ENCODE measurements at regions not wholly inside any gene's neighbourhood (a gene's known extent, or its start where the extent isn't known, plus 50 kb on each side); places are given as distances from the start of the nearest gene placed in this dataset.

GRCh38 chr3:180253283-180253682 lies 216.5 kb upstream of the PEX5L start:
- Histone ChIP-seq H2BK120ac (ENCODE audit: low read depth, low read length) (no peak overlapping the region), H2BK5ac (ENCODE audit: low read depth, low read length, poor library complexity, severe bottlenecking) (no peak overlapping the region), H3K9ac (ENCODE audit: low read length) (no peak overlapping the region), H4K8ac (ENCODE audit: low read length) (no peak overlapping the region), H3K23ac (ENCODE audit: low read length in 2 of 2) (no peak overlapping the region), H4K91ac (ENCODE audit: low read length) (no peak overlapping the region), H3K36me3 (ENCODE audit: control insufficient read depth in 1 of 2, insufficient read depth in 2 of 2, low read depth in 1 of 2, low read length in 2 of 2) (no peaks in the 10 kb centered on the region), H2BK15ac (ENCODE audit: low read depth, poor library complexity, severe bottlenecking) (no peak overlapping the region), H3K27ac (ENCODE audit: low read length, poor library complexity, severe bottlenecking) (no peak overlapping the region), H3K4me3 (ENCODE audit: insufficient read depth in 1 of 2, low read depth in 1 of 2, low read length in 2 of 2) (no peak overlapping the region), H2BK12ac (ENCODE audit: low read length in 2 of 2) (no peak overlapping the region), H3K4ac (ENCODE audit: low read depth in 1 of 2, low read length in 2 of 2) (no peak overlapping the region), H2AFZ (ENCODE audit: low read depth, low read length) (no peak overlapping the region), H3K79me1 (replicated peaks; ENCODE audit: low read length, poor library complexity, severe bottlenecking) (no peaks in the 10 kb centered on the region), H2AK5ac (ENCODE audit: low read length, severe bottlenecking) (no peak overlapping the region), H3K9me3 (ENCODE audit: control insufficient read depth, low read length) (peaks cover 7% of the 10 kb centered on the region), H3K4me1 (ENCODE audit: control insufficient read depth, insufficient read depth, low read depth, low read length) (no peaks in the 10 kb centered on the region), H3K14ac (ENCODE audit: low read length in 2 of 2) (no peak overlapping the region), H3K27me3 (ENCODE audit: control insufficient read depth in 1 of 2, insufficient read depth in 1 of 2, low read length in 2 of 2) (no peaks in the 10 kb centered on the region), H3K18ac (ENCODE audit: low read depth in 1 of 2, low read length in 2 of 2) (no peak overlapping the region), H3K4me2 (ENCODE audit: low read length, poor library complexity, severe bottlenecking) (no peak overlapping the region)
- DNase-seq, result no peak
- WGBS, result 55% methylated on average over 1 of the region's 1 CpG

GRCh38 chr3:180264479-180264878 lies 227.7 kb upstream of the PEX5L start:
- H3K4me3 ChIP-seq (ENCODE audit: insufficient read depth in 1 of 2, low read depth in 1 of 2, low read length in 2 of 2), result no peak overlapping the region
- no peak overlapping the region for H4K91ac ChIP-seq (ENCODE audit: low read length)
- H3K18ac ChIP-seq (ENCODE audit: low read depth in 1 of 2, low read length in 2 of 2), result no peak overlapping the region
- no peak overlapping the region for H3K9ac ChIP-seq (ENCODE audit: low read length)
- H3K14ac ChIP-seq (ENCODE audit: low read length in 2 of 2), result no peak overlapping the region
- H2BK15ac ChIP-seq (ENCODE audit: low read depth, poor library complexity, severe bottlenecking), result no peak overlapping the region
- H3K9me3 ChIP-seq (ENCODE audit: control insufficient read depth, low read length), result peaks cover 17% of the 10 kb centered on the region
- no peak overlapping the region for H3K4me2 ChIP-seq (ENCODE audit: low read length, poor library complexity, severe bottlenecking)
- no peaks in the 10 kb centered on the region for H3K79me1 ChIP-seq (replicated peaks; ENCODE audit: low read length, poor library complexity, severe bottlenecking)
- no peak overlapping the region for H2BK12ac ChIP-seq (ENCODE audit: low read length in 2 of 2)
- H3K4ac ChIP-seq (ENCODE audit: low read depth in 1 of 2, low read length in 2 of 2), result no peak overlapping the region
- no peaks in the 10 kb centered on the region for H3K27me3 ChIP-seq (ENCODE audit: control insufficient read depth in 1 of 2, insufficient read depth in 1 of 2, low read length in 2 of 2)
- no peak overlapping the region for H3K23ac ChIP-seq (ENCODE audit: low read length in 2 of 2)
- no peak overlapping the region for H3K27ac ChIP-seq (ENCODE audit: low read length, poor library complexity, severe bottlenecking)
- no peak overlapping the region for H2AK5ac ChIP-seq (ENCODE audit: low read length, severe bottlenecking)
- H3K36me3 ChIP-seq (ENCODE audit: control insufficient read depth in 1 of 2, insufficient read depth in 2 of 2, low read depth in 1 of 2, low read length in 2 of 2), result no peaks in the 10 kb centered on the region
- no peak for DNase-seq
- H3K4me1 ChIP-seq (ENCODE audit: control insufficient read depth, insufficient read depth, low read depth, low read length), result no peaks in the 10 kb centered on the region
- no peak overlapping the region for H2AFZ ChIP-seq (ENCODE audit: low read depth, low read length)
- WGBS, result 84% methylated on average over 2 of the region's 3 CpGs
- no peak overlapping the region for H2BK5ac ChIP-seq (ENCODE audit: low read depth, low read length, poor library complexity, severe bottlenecking)
- no peak overlapping the region for H4K8ac ChIP-seq (ENCODE audit: low read length)
- no peak overlapping the region for H2BK120ac ChIP-seq (ENCODE audit: low read depth, low read length)

GRCh38 chr3:180265551-180265950 lies 228.8 kb upstream of the PEX5L start:
- Histone ChIP-seq H3K14ac (ENCODE audit: low read length in 2 of 2) (no peak overlapping the region), H3K4ac (ENCODE audit: low read depth in 1 of 2, low read length in 2 of 2) (no peak overlapping the region), H3K23ac (ENCODE audit: low read length in 2 of 2) (no peak overlapping the region), H2BK120ac (ENCODE audit: low read depth, low read length) (no peak overlapping the region), H2AK5ac (ENCODE audit: low read length, severe bottlenecking) (no peak overlapping the region), H4K8ac (ENCODE audit: low read length) (no peak overlapping the region), H2AFZ (ENCODE audit: low read depth, low read length) (no peak overlapping the region), H3K4me3 (ENCODE audit: insufficient read depth in 1 of 2, low read depth in 1 of 2, low read length in 2 of 2) (peak overlapping the region in 1 of 2 experiments; percentile 39), H4K91ac (ENCODE audit: low read length) (no peak overlapping the region), H3K79me1 (replicated peaks; ENCODE audit: low read length, poor library complexity, severe bottlenecking) (no peaks in the 10 kb centered on the region), H3K9me3 (ENCODE audit: control insufficient read depth, low read length) (peaks cover 9% of the 10 kb centered on the region), H3K4me1 (ENCODE audit: control insufficient read depth, insufficient read depth, low read depth, low read length) (no peaks in the 10 kb centered on the region), H3K36me3 (ENCODE audit: control insufficient read depth in 1 of 2, insufficient read depth in 2 of 2, low read depth in 1 of 2, low read length in 2 of 2) (no peaks in the 10 kb centered on the region), H3K27ac (ENCODE audit: low read length, poor library complexity, severe bottlenecking) (no peak overlapping the region), H2BK12ac (ENCODE audit: low read length in 2 of 2) (no peak overlapping the region), H3K27me3 (ENCODE audit: control insufficient read depth in 1 of 2, insufficient read depth in 1 of 2, low read length in 2 of 2) (no peaks in the 10 kb centered on the region), H3K9ac (ENCODE audit: low read length) (peak overlapping the region; percentile 41), H2BK15ac (ENCODE audit: low read depth, poor library complexity, severe bottlenecking) (no peak overlapping the region), H3K4me2 (ENCODE audit: low read length, poor library complexity, severe bottlenecking) (no peak overlapping the region), H2BK5ac (ENCODE audit: low read depth, low read length, poor library complexity, severe bottlenecking) (no peak overlapping the region), H3K18ac (ENCODE audit: low read depth in 1 of 2, low read length in 2 of 2) (no peak overlapping the region)
- no peak for DNase-seq

DNA sequence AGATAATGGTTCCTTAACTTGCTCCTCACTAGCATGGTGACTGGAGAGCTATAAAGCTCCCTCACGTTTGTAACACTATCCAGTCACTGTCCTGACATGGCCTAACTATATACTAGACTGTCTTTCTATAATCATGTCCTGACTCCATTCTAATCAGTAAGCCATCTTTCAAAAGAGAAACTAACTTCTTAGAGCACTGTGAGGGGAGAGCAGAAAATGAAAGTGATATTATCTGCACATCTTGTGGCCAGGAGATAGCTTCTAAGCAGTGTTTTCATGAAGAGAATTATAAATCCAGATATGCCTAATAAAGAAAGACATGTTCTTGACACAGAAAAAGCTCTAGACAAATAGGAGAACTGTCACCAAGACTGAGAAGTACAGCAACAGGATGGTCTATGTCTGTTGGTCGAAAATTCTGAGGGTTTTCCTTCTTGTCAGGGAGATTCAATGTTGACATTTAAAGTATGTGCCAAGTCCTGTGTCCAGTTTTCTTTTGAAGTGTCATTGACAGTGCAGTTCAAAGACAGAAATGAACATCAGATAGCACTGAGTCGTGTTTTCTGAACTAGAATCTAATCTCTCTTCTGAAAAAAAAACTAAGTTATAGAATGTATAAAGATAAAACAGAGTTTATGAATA lies 230.6 kb upstream of the PEX5L start:
- Histone ChIP-seq H3K36me3 (ENCODE audit: control insufficient read depth in 1 of 2, insufficient read depth in 2 of 2, low read depth in 1 of 2, low read length in 2 of 2) (no peaks in the 10 kb centered on the region), H3K23ac (ENCODE audit: low read length in 2 of 2) (no peak overlapping the region), H3K18ac (ENCODE audit: low read depth in 1 of 2, low read length in 2 of 2) (no peak overlapping the region), H3K4me3 (ENCODE audit: insufficient read depth in 1 of 2, low read depth in 1 of 2, low read length in 2 of 2) (peak overlapping the region in 1 of 2 experiments; percentile 41), H4K91ac (ENCODE audit: low read length) (no peak overlapping the region), H2AFZ (ENCODE audit: low read depth, low read length) (no peak overlapping the region), H2BK15ac (ENCODE audit: low read depth, poor library complexity, severe bottlenecking) (no peak overlapping the region), H3K27ac (ENCODE audit: low read length, poor library complexity, severe bottlenecking) (no peak overlapping the region), H3K4ac (ENCODE audit: low read depth in 1 of 2, low read length in 2 of 2) (no peak overlapping the region), H3K14ac (ENCODE audit: low read length in 2 of 2) (no peak overlapping the region), H3K79me1 (replicated peaks; ENCODE audit: low read length, poor library complexity, severe bottlenecking) (no peaks in the 10 kb centered on the region), H4K8ac (ENCODE audit: low read length) (no peak overlapping the region), H2AK5ac (ENCODE audit: low read length, severe bottlenecking) (no peak overlapping the region), H3K4me1 (ENCODE audit: control insufficient read depth, insufficient read depth, low read depth, low read length) (no peaks in the 10 kb centered on the region), H3K27me3 (ENCODE audit: control insufficient read depth in 1 of 2, insufficient read depth in 1 of 2, low read length in 2 of 2) (no peaks in the 10 kb centered on the region), H2BK5ac (ENCODE audit: low read depth, low read length, poor library complexity, severe bottlenecking) (no peak overlapping the region), H3K9me3 (ENCODE audit: control insufficient read depth, low read length) (no peaks in the 10 kb centered on the region), H2BK120ac (ENCODE audit: low read depth, low read length) (no peak overlapping the region), H3K4me2 (ENCODE audit: low read length, poor library complexity, severe bottlenecking) (no peak overlapping the region), H2BK12ac (ENCODE audit: low read length in 2 of 2) (no peak overlapping the region), H3K9ac (ENCODE audit: low read length) (peak overlapping the region; percentile 9)
- DNase-seq, result no peak
- WGBS, result 22% methylated on average over 2 of the region's 3 CpGs
